Islet precursor cell (in vitro differentiated cells): ENCODE measurements at regions not wholly inside any gene's neighbourhood (a gene's known extent, or its start where the extent isn't known, plus 50 kb on each side); places are given as distances from the start of the nearest gene placed in this dataset.

ENCODE experiments used
- DNase-seq: peaks from one replicate; pipeline ENCODE4 v3.0.0-alpha.2; 2018

DNA sequence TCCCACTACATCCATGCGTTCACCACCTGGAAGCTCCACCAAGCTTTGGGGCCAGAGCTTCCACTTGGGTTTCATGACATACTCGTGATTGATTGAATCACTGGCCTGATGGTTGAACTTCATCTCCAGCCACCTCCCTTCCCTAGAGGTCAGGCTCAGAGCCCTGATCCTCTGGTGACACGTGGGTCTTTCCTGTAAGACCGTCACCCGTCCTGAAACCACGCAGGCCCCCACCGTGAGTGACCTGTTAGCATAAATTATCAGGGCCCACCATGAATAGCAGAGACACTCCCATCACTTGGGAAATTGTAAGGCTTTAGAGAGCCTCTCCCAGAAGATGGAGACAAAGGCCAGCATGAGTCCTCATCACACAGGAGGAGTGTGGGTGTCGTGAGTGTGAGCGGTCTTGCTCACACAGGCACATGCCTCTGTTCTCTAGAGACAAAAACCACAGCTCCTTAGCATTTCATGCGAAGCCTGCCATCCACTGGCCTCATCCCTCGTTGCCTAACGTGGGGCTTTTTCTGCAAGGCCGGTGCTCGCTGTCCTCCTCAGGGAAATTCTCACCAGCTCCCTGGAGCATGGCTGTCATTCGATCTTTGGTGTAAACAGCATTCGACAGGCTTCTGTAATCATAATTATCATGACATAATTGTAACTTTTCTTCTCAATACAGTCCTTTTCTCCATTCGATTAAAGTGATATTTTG, 65.1 kb upstream of the DUSP22 start:
- no peak for DNase-seq

DNA sequence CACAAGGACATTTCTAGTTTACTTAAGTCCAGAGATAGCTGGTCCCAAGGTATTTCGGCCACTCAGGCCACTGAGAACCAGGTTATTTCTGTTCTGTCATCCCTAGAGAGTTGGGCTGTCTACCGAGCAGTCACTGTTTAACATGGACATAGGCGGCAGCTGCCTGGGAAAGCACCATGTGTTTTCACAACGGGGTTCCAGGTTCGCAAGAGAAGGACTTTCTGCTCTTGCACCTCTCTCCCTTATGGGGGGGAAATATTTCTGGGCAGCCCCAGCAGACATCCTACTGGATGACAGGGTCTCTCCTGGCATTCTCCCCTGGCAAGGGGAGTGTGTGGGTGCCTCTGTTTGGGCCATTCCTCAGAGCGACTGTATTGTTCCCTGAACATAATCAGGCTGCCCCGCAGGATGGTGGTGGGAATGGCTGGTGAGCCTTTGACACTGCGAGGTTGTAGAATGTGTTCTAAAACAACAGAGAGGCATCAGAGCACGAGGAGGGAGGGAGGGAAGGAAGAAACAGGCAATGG, 64.4 kb upstream of the DUSP22 start:
- no peak for DNase-seq

DNA sequence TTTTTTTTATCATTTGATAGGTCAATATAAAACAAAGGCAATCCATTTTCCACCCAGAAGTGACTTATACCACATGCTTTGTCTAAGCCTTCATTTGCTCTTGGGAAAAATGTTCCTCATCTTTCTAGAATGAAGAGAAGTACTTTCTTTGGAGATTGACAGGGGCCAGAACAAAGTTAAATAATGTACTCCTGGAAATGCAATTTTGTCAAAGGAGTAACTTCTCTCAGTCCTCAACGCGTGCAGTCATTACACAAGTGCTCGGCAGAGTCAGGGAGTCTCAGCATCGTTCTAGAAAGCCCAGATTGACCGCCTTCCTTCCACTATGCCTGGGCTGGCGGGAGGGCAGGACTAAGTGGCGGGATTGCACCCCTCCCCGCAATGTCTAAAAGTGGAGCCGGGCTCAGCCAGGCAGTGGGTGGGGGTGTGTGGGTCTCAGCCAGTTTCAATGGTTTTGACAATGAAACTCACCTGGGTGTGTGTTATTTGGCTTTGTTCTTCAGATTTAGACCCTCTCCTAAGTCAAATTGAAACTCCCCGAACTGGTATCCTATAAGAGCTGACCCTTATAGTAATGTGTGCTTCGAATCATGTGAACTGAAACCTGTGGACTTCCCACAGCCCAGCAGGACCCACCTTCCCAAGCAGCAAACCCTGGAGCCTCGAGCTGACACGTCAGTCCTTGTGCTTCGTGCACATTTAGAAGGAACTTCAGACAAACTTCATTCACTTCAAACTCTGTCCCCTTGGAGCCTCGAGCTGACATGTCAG, 63.2 kb upstream of the DUSP22 start:
- DNase-seq, result no peak

DNA sequence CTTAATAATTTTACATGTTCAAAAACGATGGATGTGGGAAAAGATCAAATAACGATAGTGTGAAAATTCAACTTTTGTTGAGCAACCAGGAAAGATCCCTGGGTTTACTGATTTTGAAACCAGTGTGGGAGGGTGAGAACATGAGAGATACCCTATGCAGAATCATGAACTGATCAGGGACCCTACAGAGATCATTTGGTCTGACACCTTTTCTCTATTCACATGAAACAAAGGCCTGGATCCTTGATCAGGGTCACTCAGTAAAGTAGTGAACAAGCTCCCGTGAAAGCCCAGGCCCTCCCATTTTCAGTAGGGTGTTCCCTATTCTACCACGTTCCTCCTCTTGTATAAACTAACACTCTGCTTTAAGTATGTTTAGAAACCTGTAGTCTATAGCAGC, 60.5 kb upstream of the DUSP22 start:
- no peak for DNase-seq

DNA sequence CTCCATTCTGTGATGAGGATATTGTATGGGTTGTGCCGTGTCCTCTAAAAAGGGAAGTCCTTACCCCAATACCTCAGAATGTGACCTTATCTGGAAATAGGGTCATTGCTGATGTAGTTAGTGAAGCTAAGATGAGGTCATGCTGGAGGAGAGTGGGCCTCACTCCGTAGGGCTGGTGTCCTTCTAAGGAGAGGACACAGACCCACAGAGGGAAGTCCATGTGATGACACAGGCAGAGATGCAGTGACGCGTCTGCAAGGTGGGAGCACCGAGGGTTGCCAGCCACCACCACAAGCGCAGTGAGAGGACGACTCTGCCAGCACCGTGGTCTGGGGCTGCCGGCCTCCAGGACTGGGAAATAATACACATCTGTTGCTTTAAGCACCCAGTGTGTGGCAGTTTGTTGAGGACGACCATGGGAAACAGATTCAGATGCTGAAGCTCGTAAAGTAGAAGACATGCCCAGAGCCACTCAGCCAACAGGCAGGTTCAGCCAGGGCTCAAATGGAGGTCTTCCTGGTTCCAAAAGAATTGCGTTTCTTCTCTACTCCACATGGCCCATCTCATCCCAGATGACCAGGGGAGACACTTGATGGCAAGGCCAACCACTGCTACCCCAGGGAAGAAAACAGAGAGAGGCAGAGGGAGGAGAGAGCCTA, 59.2 kb upstream of the DUSP22 start:
- no peak for DNase-seq

DNA sequence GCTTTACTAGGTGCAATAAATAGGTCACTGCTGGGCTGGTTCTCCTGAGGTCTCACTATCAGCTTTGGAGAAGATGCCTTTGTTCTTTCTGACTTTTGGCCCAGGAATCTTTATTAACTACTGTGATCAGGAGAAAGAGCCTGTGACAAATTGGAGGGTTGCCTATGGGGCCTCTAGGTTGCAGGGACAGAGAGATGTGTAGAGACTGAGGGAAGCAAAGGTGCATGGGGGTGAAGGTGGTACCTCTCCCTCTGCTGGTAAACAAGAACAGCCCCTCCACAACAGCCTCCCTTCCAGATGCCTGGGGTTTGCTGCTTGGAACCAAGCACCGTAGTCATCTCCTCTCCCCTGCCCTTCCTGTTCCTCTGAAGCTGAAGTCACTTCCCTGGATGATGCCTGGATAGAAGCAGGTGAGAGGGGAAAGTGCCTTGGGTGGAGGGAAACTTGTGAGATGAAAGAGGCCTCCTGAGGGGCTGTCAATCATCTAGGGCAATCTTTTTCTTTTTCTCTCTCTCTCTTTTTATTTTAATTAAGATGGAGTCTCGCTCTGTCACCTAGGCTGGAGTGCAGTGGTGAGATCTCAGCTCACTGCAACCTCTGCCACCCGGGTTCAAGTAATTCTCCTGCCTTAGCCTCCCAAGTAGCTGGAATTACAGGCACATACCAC, 57.4 kb upstream of the DUSP22 start:
- no peak for DNase-seq

DNA sequence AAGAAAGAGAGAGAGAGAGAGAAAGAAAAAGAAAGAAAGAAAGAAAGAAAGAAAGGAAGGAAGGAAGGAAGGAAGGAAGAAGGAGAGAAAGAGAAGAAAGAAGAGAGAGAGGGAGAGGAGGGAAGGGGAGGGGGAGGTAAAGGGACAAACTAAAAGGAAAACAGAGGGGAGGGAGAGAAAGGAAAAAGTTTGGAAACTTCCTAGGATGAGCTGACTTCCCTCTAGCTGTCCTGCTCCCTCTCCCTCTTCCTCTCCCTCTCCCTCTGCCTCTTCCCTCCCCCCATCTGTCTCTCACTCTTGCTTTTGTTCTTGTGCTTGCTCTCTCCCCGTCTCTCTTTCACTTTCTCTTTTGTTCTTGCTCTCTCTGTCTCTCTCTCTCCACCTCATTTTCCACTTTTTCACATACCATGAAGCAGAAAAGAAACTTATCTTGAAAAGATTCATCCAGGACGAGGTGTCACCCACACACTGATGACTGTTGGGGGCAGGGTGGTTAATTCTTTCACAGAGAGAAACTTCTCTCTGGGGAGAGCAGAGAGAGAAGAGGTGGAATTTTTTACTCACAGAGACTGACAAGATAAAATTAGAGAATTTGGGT, 56.4 kb upstream of the DUSP22 start:
- DNase-seq, result no peak

DNA sequence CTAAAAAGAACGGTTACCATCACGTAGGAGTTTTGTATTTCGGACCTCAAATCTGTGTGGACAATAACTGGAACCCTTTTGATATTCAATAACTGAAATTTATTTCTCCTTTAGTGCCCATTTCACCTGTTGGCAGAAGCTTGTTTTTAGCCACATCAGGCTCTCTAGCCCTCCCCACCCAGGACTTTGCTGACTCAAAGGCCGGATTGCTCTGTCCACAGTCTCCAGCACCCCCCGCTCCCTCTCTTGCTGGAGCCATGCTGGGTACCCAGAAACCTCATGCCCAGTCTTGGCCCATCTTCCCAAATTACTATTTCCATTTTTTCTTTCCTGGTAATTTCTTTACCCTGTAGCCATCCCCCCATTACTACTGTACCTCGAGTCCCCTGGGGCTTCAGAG, 55.8 kb upstream of the DUSP22 start:
- no peak for DNase-seq

DNA sequence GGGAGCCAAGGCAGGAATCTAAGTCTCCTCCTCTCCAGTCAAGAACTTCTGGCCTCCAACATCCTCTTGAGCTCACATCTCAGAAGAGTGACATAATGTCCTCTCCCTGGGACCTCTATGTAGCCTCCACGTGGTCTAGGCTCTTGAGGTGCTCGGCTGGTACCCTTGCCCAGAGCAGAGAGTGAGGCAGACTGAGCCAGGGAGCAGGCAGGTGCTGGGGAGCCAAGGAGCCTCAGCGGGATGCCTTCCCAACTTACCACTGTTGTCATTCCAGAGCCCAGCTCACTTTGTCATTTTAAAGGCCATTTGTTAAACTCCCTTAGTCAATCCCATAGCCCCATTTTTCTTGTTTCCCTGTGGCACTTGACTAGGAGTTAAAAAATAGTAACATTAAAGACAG, 52.1 kb upstream of the DUSP22 start:
- no peak for DNase-seq

DNA sequence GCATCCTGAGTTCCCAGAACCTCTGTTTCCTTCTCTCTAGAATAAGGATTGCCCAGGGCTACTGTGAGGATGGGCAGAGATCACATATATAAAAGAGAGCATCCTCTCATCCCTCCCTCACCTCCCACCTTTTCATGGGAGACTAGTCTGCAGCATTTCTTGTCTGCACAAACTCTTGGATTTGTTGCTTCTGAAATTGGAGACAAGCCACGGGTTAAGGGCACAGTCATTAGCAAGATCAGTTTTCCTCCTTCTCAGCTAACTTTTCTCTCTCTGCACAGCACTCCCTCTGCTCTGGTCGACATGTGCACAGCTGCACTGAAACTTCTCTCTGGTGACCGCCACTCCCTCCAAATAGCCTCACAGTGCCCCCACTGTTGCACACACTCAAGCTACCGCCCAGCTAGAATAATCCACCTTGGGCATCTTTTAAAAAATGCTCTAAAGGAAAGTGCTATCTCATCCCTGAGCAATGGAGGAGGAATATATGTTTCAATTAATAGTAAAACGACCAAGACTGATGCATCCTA, 50.9 kb upstream of the DUSP22 start:
- no peak for DNase-seq
